Limb (tissue), 2 donors: ENCODE measurements at regions not wholly inside any gene's neighbourhood (a gene's known extent, or its start where the extent isn't known, plus 50 kb on each side); places are given as distances from the start of the nearest gene placed in this dataset.

Experiments
- DNase-seq, 2 donors: peaks; one replicate each; pipeline ENCODE4 v3.0.0-alpha.2; 2016; ENCODE audit errors: extremely low spot score in 2 of 2

DNA sequence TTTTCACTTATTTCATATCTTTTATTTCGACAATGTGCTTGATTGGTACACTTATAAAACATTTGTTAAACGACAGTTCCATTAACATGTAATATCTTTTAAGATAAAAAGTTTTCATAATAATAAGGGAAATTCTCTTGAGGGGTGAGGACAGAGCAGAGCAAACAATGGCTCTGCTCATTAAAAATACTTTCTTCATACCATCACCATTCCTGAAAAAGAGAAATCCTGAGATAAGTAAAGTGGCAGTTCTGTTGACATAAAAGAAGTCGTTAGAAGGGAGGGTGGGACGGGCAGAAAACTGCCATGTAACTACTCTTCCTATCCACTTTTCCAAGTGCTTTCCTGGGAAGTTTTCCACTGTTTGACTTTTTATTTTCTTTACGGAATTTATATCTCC lies 193.6 kb upstream of the CEP162 start:
- no peak for DNase-seq

DNA sequence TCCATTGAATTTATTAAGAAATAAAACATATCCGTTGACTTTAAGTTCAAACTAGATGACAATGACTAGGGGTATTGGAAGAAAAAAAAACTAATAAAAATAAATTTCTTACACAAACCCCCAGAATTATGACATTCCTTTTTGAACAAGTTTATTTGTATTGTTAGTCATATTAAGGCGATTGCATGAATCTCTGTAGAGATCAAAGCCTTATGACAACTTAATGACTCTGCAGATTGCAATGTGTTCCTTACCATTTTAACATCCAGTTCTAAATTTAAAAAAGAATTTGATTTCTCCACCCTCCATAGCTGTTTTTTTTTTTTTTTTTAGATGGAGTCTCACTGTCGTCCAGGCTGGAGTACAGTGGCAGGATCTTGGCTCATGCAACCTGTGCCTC lies 189.8 kb upstream of the CEP162 start:
- DNase-seq, result no peak

DNA sequence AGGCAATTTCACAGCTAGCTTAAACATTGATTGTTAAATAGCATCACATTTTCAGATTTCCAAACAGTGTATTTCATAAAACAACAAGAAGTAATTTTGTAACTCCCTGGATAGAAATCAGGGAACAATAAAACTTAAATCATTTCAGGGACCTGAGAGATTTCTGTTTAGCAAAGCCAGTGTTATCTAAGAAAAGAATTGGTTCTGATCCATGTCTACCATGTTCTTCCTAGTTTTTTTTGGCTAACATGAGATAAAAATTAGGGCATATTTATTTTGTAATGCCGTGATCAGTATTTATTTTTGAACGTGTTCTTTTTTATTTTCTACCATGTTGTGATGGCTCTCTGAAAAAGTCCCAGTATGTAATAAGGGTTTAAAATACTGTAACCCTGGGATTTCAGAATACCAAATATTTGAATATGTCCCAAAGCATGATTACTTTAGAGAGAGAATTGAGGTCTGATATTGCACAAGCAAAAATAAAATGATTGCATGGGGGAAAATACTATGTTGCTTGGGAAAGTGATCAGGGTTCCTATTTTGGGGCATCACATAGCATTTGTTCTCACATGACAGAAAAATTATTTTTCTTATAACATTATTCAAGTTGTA lies 188.7 kb upstream of the CEP162 start:
- no peak for DNase-seq

DNA sequence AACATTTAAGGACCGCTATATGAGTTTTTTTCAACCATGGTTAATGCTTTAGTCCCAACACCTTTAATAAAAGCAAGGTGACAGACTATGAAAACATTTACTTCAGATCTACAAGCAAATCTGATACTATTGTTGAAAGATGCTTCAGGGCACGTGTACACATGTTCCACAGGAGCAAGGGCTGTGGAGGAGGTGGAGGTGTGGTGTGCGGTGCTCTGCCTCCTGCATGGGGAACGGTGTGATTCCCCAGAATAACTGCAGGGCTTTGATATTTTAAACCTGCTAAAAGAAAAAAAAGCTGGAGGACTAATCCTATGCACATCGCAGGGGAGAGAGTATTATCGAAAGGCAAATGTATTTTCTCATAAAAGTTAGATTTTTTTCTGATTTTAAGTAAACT lies 188.1 kb upstream of the CEP162 start:
- no peak for DNase-seq

DNA sequence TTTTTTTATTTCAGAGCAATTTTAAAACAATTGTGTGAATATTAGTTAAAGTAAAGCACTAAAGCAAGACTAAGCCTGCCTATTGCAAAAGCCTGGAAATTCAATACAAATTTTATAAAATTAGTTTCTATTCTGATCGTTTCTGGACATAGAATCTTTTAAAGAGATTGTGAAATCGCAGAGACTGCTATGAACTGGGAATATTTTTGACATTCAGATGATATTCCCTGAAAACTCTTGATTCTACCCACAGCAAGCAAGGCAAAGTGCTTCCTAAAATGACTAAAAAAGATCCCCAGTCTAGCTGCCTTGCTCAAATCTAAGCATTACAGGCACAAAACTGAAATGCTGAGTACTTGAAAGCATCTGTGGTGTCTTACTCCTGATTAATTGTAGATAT lies 187.6 kb upstream of the CEP162 start:
- no peak for DNase-seq

DNA sequence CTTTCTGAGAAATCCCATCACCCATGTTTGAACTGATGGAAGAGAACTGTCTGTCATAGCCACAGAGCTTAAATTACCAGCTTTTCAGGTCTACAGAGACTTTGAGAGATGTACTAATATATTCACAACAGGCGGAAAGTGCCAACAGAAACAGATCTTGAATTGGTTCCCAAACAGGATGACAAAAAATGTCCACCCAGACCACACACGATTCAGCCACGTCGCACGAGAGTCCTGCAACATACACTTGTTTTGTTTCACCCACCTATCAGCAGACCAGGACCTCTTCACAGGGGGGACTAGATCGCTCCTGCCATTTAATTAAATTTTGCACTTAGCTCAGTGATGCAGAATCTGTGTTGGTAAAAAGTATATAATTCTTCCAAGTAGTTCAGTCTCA lies 187.1 kb upstream of the CEP162 start:
- no peak for DNase-seq

DNA sequence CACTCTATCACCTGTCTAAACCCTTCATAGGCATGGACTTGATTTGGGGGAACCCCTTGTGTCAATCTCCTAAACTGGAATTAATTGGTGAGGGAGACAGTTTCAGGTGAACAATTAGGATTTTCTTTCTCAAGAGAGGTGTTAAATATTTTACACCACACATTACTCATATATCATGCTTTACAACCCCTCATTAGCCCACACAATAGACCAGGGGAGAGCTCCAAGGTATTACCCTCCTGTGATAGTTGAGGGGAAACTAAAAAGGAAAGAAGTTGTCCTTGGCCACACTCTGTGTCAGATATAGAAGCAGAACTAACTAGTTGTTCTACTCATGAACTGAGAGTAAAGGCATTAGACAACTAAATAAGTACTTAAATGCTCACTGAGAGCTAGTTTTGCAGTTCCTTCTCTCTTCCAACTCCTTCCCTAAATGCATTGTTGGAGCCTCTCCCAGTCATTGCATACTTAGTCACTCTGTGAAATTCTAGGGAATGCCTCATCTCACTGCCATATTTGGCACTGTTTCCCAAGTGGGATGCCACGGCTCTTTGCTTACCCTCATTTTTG lies 183.7 kb upstream of the CEP162 start:
- DNase-seq, result no peak

DNA sequence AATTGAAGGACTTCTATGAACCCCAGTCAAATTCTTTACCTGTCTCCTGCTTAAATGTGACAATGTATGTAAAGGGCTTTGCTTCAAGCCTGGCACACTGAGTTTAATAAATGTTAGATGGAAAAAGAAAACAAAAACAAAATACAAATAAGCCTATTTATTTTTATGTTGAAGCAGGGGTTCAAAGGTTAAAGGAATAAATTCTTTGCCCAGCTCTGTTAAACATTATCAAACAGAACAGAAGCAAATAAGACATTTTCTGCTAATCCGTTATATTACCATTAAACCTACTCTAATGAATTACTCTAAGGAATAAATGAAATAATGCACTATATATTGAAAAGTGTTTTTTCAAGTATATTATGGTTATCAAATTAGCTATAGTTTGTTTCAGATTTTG lies 182.5 kb upstream of the CEP162 start:
- DNase-seq, result no peak

DNA sequence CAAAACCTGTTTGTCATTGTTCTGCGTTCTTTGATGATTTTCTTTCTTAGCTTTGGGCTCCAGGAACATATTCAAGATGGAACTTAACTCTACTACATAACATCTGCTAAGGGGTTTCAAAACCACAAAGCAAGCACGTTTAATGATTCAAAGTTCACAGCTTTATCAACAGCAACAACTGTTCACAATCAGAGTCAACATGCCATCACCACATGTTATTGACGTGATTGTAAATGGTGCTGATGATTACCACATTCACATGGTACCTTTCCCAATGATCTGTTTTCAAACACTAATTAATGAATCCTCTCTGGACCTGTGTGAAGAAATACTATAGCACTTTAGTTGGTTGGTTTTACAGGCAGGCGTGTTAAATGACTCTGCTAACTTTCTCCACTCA lies 180.6 kb upstream of the CEP162 start:
- DNase-seq, result no peak

DNA sequence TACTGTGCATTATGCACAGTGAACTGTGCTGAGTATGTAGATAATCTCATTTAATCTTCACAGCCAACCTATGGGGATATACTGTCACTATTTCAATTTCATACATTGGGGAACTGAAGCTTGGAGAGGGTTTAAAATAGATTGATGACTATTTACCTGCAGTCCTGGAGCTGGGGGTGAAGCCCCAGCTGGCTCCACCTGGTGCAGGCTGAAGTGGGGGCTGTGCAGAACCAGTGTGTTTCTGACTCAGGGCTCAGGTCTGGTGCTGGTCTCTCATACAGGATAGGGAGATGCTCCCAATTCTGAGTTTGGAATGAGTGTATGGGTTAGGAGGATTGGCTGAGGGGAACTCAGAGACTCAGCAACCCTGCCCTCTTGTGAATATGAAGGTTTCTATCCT lies 176.1 kb upstream of the CEP162 start:
- no peak for DNase-seq

DNA sequence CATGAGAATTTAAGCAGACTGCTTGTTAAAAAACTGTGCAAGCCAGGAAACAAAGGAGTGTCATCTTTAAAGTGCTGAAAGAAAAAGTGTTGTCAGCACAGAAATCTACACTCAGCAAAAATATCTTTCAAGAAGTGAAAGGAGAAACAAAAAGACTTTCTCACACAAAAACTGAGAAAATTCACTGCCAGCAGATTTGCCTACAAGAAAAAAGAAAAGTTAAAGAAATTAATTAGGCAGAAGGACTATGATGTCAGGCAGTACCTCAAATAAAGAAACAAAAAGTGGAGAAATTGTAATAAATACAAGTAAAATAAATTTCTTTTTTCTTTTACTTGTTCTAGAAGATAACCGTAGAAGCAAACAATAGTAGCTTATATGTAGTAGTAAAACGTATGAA lies 171.6 kb upstream of the CEP162 start:
- DNase-seq, result no peak

DNA sequence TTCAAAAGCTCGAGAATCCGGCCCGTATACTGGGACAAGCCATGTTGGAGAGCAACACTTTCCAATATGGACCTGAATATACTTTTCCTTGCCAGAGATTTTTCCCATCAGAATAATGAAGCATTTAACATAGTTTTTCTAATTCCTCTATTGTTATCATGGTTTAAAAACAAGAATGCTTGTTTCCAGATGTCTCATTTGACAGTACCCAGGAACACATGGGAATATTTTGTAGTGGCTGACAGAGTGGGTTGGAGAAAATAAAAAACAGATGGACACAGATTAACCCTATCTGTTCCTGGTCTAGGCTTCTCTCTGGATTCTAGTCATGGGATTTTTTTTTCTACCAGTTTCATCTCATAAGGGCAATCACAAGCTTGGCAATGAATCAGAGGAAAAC lies 164.8 kb upstream of the CEP162 start:
- no peak for DNase-seq

DNA sequence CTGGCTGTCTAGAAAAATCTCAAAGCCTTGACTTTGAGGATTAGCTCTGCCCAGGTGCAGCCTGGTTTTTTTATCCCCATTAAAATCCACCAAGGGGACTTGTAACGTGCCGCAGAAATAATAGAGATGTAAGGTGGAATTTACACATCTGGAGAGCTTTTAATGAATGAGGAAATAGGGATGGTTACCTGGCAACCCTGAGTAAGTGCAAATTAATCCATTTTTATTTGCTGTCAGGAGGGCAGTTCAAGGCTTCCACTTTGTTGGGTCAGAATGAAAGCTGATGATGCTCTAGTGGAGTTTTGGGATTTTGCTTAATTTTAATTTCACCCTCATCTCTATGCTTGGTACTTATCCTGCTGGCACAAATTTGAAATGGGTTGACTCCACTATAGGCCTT lies 163.4 kb upstream of the CEP162 start:
- DNase-seq, result no peak

DNA sequence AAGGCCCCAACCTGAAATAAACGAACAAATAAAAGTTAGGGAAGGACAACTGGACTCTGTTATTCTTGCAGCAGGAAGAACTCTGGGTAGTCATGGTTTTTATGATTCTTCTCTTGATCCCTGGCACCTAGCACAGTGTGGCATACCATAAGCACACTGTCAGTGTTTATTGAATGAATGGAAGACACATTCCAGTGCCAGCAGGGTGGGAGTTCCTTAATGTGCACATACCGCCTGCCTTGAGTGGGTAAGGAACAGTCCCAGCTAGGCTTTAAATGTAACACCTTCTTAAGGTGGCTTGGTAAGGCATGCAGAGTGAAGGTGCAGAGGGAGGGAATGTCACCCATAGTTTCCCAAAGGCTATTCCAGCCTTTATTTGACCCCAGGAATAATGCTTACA lies 162.9 kb upstream of the CEP162 start:
- DNase-seq, result no peak

DNA sequence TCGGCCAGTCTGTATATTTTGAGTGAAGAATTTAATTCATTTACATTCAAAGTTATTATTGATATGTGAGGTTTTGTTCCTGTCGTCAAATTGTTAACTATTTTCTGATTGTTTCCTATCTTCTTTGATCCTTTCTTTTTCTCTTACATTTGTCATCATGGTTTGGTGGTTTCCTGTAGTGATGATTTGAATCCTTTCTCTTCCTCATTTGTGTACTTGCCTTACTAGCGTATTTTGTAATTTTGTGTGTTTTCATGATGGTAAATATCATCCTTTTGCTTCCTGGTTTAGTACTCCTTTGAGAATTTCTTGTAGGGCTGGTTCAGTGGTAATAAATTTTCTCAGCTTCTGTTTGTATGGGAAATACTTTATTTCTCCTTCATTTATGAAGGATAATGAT lies 151.7 kb upstream of the CEP162 start:
- DNase-seq, result no peak

DNA sequence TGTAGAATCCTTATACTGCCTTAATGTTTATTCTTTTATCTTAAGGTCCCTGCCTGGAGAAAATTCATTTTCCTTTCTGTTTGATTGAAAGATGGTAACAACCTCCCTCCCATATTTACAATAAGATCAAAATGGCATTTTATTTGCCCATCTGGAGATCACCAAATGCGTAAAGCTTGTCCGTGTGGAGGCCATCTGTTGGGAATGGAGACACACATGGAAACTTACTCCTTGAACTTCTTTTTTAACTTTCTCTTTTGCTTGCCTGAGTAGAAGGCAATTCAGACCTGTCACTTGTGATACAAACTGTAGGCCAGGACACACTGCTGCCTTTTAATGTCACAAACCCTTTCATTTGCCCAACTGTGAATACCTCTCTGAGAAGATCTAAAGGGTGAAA lies 144.8 kb upstream of the CEP162 start:
- no peak for DNase-seq

DNA sequence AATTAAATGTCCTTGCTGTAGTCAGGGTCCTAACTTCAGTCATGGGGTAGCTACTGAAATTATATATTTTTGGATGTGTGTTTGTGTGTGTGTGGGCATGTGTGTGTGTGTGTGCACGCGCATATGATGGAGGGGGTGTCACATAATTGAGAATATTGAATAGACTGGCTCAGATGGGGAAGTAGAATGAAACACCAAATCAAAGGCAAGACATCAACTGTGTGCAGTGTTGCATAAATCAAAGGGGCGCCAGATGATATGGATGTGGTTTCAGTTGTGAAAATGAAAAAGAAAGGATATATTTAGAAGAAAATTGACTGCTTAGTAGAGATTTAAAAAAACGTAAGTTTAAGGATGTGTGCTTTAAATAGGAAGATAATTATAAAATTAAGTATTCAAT lies 144.2 kb upstream of the CEP162 start:
- no peak for DNase-seq

DNA sequence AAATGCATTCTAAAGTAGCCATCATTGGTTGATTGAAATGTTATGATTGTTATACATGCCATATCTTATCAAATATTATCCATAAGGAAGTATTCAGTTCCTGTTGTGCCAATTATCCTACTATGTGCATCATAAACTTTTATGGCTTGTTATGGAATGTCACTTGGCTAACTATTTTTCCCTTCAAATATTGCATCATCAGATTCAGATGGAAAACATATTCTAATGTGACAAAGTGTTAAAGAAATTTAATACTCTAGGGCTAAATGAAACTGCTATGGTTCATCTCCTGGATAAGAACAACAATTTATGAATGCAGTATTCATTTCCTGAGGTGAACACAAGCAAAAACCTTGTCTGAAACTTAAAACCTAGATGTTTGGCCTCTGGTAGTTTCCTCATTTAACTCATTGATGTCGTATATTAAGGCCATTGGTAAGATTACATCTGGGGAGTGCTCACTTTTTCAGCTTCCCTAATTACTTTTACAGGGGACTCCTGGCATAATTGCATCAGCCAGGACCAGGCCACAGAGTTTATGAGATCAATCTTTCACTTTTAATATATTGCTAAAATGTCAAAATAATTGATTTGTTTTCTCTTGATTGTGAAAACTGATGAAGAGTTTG lies 134.9 kb upstream of the CEP162 start:
- DNase-seq, result peak in 1 of 2 donors; percentile 37

DNA sequence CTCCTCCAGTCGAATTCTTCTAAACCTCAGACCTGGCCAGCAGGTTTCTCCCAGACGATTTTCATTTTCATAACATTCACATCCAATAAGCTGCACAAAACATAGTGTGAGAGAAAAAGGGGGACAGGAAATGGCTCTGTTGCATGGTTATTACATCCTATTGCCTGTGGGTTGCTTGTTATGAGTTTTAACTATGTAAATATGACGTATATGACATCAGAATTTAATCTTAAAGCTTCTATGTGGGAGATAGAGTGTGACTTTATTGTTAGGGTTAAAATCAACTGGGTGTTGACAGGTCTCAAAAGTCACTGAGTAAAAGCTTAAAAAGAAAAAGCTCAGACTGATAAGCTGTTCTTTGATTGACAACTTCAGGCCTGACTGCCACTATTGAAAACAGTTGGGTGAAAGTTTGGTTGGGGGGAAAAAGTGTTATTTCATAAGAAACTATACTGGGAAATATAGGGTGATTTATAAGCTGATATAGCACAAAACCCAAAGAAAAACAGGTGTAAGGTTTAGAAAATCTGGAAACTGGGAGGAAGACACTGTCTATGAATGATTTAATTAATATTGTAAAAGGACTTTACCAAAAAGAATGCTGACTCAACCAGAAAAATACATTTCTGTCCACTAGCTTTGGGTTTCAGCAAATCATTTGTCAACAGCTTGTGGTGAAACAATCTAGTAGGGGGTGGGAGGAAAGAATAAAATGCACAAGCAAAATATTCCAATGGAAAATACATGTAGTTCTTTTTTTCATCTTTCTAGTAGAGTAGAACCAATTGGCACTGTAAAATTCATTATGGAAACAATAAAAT lies 134.1 kb upstream of the CEP162 start:
- no peak for DNase-seq

DNA sequence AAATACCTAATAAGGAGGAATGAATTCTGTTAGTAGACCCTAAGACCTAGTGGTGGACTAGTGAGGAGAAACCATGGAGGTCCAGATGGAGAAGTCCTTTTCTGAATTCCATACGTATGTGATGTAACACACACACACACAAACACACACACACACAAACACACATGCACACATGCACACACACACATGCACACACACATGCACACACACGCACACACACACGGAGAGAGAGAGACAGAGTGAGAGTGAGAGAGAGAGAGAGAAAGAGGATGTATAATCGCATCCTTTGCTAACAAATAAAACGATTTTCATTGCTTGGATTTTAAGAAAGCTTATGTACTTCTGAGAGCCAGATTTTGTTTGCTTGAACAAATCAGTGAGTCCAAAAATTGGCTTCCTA lies 132.6 kb upstream of the CEP162 start:
- DNase-seq, result no peak

DNA sequence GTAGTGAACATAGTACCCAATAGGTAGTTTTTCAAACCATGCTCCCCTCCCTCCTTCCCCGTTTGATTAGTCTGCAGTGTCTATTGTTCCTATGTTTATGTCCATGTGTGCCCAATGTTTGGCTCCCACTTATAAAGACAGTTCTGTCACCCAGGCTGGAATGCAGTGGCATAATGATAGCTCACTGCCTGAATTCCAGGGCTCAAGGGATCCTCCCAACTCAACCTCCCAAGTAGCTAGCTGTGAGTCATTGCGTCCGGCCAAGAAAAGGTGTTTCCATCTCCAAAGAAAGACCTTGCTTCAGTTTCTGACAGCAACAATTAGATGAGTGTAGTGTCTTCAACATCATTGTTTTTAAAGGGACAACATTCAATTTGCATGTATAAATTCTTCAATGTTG lies 131.1 kb upstream of the CEP162 start:
- DNase-seq, result no peak

DNA sequence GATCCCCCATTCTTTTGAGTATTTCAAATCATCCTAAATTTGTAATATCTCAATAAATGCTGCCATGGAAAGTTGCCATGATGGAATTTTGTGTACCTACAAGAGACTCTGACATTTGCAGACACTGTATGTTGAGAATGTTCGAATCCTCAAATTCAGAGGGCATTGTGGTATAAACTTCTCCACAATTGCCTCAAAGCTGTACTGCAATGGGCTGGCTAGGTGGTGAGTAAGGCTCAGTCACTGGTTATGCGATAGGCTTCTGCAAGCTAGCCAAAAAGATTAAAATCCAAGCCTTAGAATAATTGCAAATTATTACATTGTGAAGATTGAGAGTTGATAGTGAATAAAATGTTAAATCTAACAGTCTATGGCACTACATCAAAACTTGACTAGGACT lies 130.2 kb upstream of the CEP162 start:
- DNase-seq, result no peak

DNA sequence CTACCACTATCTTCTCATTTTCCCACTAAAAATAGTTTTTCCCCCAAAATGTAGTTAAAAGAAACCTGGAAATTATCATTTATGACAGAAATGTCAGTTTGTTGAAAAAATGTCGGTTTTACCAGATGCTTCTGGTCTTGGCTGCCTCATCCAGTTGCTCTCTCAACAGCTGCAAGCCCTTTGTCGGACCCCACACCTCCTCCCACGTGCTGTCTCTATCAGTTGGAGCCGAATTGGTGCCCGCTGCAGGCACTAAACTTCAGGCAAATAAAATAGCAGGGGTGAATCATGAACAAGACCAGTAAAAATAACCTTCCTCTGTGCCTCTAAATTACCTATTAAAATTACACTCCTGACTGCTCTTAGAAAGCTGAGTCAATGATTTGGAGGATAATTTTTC lies 129.5 kb upstream of the CEP162 start:
- DNase-seq, result peak in 1 of 2 donors; percentile 38
